HEK293T (cell line): ENCODE measurements at regions not wholly inside any gene's neighbourhood (a gene's known extent, or its start where the extent isn't known, plus 50 kb on each side); places are given as distances from the start of the nearest gene placed in this dataset.

Experiments used
- BHLHE40 ChIP-seq: fragments of 450-650 bp; IDR thresholded peaks from 2 replicates; pipeline ENCODE4 v1.6.1; 2016; ENCODE audit warnings: mild to moderate bottlenecking, moderate library complexity, borderline replicate concordance
- FOXM1 ChIP-seq: fragments of 450-650 bp; IDR thresholded peaks from 2 replicates; pipeline ENCODE4 v1.6.1; 2017; ENCODE audit warnings: mild to moderate bottlenecking, borderline replicate concordance
- SP1 ChIP-seq: fragments of 450-650 bp; IDR thresholded peaks from 2 replicates; pipeline ENCODE4 v1.6.1; 2017
- TARDBP ChIP-seq: fragments of 450-650 bp; IDR thresholded peaks from 2 replicates; pipeline ENCODE4 v1.6.1; 2016

- TF ChIP-seq FOXM1 = no peak
- TF ChIP-seq BHLHE40 = no peak
- TF ChIP-seq SP1 = no peak
- no peak for TF ChIP-seq TARDBP
Observed at GRCh38 chr5:157963761-157964160, 104.8 kb upstream of the CLINT1 start.
